Natural killer cell treated with Interleukin-12 subunit alpha and Interleukin-12 subunit beta and Interleukin-15 and Interleukin-18, amount 100 ng/mL, for 72 hours (primary cell): ENCODE measurements at regions not wholly inside any gene's neighbourhood (a gene's known extent, or its start where the extent isn't known, plus 50 kb on each side); places are given as distances from the start of the nearest gene placed in this dataset.
A peak's percentile ranks its signal among the peaks of the same experiment; 100 is the strongest.

Source experiments
- ATAC-seq, 2 donors: fragments of 150-1000 bp; cut with Tn5 transposase in 1 of 2; sonication (Bioruptor Pico), chemical (Tn5 transposase) in 1 of 2; 2 replicates each; pipeline ENCODE4 v1.10.0; 2021
- DNase-seq: peaks from one replicate; pipeline ENCODE4 v3.0.0; 2022; ENCODE audit warnings: low spot score
- H3K27ac Mint-ChIP-seq, 2 donors: 1 replicate in 1 of 2; 2 replicates in 1 of 2; pipeline ENCODE4 v1.8.0; 2022; ENCODE audit warnings: mixed read lengths in 2 of 2, mild to moderate bottlenecking in 1 of 2, moderate library complexity in 1 of 2
- H3K27me3 Mint-ChIP-seq, 2 donors: 1 replicate in 1 of 2; 2 replicates in 1 of 2; pipeline ENCODE4 v1.8.0; 2022; ENCODE audit warnings: mixed read lengths in 2 of 2
- H3K36me3 Mint-ChIP-seq: one replicate; pipeline ENCODE4 v1.8.0; 2022; ENCODE audit warnings: mixed read lengths
- H3K4me1 Mint-ChIP-seq, 2 donors: 1 replicate in 1 of 2; 2 replicates in 1 of 2; pipeline ENCODE4 v1.8.0; 2022; ENCODE audit warnings: low read depth in 2 of 2, mixed read lengths in 2 of 2, mild to moderate bottlenecking in 1 of 2
- H3K4me3 Mint-ChIP-seq: one replicate; pipeline ENCODE4 v1.8.0; 2022; ENCODE audit warnings: mixed read lengths
- H3K9me3 Mint-ChIP-seq: 2 replicates; pipeline ENCODE4 v1.8.0; 2022; ENCODE audit warnings: mixed read lengths

GRCh38 chr6:4464638-4465037, 311.6 kb upstream of the CDYL start:
- ATAC-seq, result no peak
- Mint-ChIP-seq H3K27me3 (peaks cover 5 to 24% of the 10 kb centered on the region in 2 donors), H3K36me3 (no peaks in the 10 kb centered on the region), H3K9me3 (no peaks in the 10 kb centered on the region), H3K4me1 (no peaks in the 10 kb centered on the region), H3K4me3 (no peak overlapping the region), H3K27ac (no peak overlapping the region)
- no peak for DNase-seq

DNA sequence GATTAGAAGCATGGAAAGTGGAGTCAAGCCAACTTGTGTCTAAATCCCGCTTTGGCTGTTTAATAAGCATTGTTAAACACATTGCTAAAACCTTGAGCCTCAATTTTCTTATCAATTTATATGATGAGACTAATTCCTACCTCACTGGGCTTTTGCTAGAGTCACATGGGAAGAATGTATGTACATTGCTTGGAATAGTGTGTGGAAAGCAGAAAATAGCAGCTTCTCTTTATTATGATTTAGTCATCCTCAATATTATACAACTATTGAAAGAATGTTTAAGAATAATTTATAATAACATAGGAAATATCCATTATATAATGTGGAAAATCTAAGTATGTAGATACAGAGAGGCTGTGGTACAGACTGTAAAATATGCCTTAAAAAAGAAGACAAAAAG, 313.0 kb upstream of the CDYL start:
- H3K9me3 Mint-ChIP-seq, result no peaks in the 10 kb centered on the region
- no peak overlapping the region for H3K4me3 Mint-ChIP-seq
- H3K27me3 Mint-ChIP-seq, result peaks cover 10 to 33% of the 10 kb centered on the region in 2 donors
- no peaks in the 10 kb centered on the region for H3K36me3 Mint-ChIP-seq
- ATAC-seq (no peak), DNase-seq (no peak)
- H3K27ac Mint-ChIP-seq, result no peak overlapping the region
- no peaks in the 10 kb centered on the region for H3K4me1 Mint-ChIP-seq

- ATAC-seq, result no peak
These were observed 315.4 kb upstream of the CDYL start for GRCh38 chr6:4460586-4461475.

DNA sequence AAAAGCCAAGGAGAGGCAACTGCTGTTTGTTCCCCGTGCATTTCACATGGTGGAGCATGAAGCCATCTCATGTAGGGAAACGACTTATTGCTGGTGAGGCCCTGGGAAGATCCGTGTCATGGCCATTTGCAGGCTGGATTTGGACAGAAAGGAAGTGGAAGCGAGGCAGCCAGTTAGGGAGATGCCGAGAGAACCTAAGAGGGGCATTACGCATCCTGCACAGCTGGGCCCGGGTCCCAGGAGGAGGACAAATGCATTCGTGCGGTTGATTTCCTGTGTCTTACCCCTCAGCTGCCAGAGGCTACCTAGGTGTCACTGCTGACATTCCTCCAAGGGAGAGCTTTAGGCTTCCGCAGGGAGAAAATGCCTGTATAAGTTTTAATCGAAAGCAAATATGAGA, 316.2 kb upstream of the CDYL start:
- Mint-ChIP-seq H3K4me1 (peaks cover 0 to under 1% of the 10 kb centered on the region in 2 donors), H3K27ac (no peak overlapping the region), H3K9me3 (no peaks in the 10 kb centered on the region), H3K36me3 (no peaks in the 10 kb centered on the region), H3K27me3 (peaks cover 10 to 22% of the 10 kb centered on the region in 2 donors), H3K4me3 (no peak overlapping the region)
- DNase-seq (no peak), ATAC-seq (no peak)

More at GRCh38 chr6:4460586-4461475, 315.4 kb upstream of the CDYL start:
- Mint-ChIP-seq H3K9me3 (no peaks in the 10 kb centered on the region), H3K4me1 (no peaks in the 10 kb centered on the region), H3K27me3 (peaks cover 10 to 22% of the 10 kb centered on the region in 2 donors), H3K4me3 (no peak overlapping the region), H3K36me3 (no peaks in the 10 kb centered on the region), H3K27ac (no peak overlapping the region)
- no peak for DNase-seq

DNA sequence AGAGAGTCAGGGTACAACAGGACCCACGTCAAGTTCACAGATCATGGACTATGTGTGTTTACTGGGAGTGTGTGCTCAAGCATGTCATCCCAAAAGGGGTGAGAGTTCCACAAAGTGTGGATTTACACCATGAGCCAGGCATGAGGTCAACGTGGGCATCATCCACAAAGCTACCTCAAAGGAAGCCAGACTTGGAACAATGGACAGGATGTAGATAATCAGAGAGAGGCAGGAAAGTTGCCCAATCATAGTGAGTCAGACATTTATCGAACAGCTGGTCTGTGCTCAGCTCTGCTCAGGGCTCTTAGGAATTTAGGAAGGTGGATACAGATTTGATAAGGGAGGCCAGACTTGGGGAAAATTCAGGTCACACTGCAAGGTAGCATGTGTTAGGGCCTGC, 317.2 kb upstream of the CDYL start:
- Mint-ChIP-seq H3K4me3 (no peak overlapping the region), H3K27me3 (peaks cover 12 to 26% of the 10 kb centered on the region in 2 donors), H3K36me3 (no peaks in the 10 kb centered on the region), H3K9me3 (no peaks in the 10 kb centered on the region), H3K27ac (peak overlapping the region in 1 of 2 donors; percentile 13), H3K4me1 (peaks cover 0 to 6% of the 10 kb centered on the region in 2 donors)
- DNase-seq (no peak), ATAC-seq (peak in 1 of 2 donors; percentile 9)

DNA sequence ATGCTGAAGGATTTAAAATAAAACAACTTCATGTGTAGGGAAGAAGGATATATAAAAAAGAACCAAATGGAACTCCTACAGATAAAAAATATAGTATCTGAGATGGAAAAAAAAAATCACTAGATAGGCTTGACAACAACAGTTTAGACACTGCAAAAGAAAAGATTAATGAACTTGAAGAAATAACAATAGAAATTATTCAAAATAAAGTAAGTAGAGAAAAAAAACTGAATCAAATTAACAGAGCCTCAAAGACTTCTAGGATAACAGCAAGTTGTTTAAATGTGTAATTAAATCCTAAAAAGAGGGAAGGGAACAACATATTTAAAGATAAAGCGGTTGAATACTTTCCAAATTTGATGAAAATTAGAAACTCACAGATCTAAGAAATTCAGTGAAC, 316.3 kb upstream of the ECI2 start:
- no peak overlapping the region for H3K27ac Mint-ChIP-seq
- peaks cover 10% of the 10 kb centered on the region for H3K36me3 Mint-ChIP-seq
- H3K27me3 Mint-ChIP-seq, result peaks cover 27 to 50% of the 10 kb centered on the region in 2 donors
- DNase-seq, result no peak
- no peaks in the 10 kb centered on the region for H3K9me3 Mint-ChIP-seq
- H3K4me1 Mint-ChIP-seq, result peaks cover 0 to 6% of the 10 kb centered on the region in 2 donors
- ATAC-seq, result no peak
- no peak overlapping the region for H3K4me3 Mint-ChIP-seq

- peaks cover 27 to 50% of the 10 kb centered on the region in 2 donors for H3K27me3 Mint-ChIP-seq
- no peaks in the 10 kb centered on the region for H3K9me3 Mint-ChIP-seq
- peaks cover 0 to 6% of the 10 kb centered on the region in 2 donors for H3K4me1 Mint-ChIP-seq
- no peak for DNase-seq
- peaks cover 10% of the 10 kb centered on the region for H3K36me3 Mint-ChIP-seq
- no peak overlapping the region for H3K27ac Mint-ChIP-seq
- no peak overlapping the region for H3K4me3 Mint-ChIP-seq
- no peak for ATAC-seq
These were observed 315.7 kb upstream of the ECI2 start for GRCh38 chr6:4451081-4451480.

DNA sequence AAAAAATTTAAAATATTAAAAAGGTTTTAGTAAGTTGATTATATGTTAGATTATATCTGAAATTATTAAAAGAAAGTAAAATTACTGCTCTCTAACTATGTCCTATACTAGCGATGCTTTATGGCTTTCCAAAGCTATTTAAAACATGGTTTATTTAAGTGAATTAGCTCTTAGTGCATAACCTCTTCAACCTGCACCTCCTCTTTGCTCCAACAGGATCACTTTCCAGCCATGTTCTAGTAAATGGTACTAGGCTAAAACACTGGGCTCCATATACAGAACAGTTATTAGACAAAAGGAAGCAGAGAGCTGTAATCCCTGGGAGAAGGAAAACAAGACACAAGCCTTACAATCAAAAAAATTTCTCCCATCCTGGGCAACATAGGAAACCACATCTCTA, 314.9 kb upstream of the ECI2 start:
- no peak overlapping the region for H3K4me3 Mint-ChIP-seq
- H3K9me3 Mint-ChIP-seq, result no peaks in the 10 kb centered on the region
- ATAC-seq (no peak), DNase-seq (no peak)
- H3K36me3 Mint-ChIP-seq, result peaks cover 10% of the 10 kb centered on the region
- no peak overlapping the region for H3K27ac Mint-ChIP-seq
- H3K4me1 Mint-ChIP-seq, result peaks cover 0 to 6% of the 10 kb centered on the region in 2 donors
- H3K27me3 Mint-ChIP-seq, result peaks cover 30 to 54% of the 10 kb centered on the region in 2 donors

DNA sequence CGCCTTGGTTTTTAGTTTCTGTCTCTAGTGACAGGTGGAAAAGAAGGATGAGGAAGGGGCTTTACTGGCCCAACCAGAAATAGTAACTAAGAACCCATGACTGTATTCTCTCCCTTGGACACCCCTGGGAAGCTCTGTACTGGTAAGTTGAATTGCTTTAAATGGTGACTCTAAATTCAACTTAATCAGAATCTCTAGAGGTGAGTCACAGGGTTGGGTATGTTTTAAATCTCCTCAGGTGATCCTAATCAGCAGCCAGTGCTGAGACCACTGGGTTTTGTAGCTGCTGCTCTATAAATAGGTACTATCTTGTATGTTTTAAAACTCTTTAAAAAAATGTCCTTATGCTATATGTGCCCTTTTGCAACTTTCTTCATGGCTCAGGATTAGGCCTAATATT, 314.0 kb upstream of the ECI2 start:
- Mint-ChIP-seq H3K27ac (no peak overlapping the region), H3K9me3 (no peaks in the 10 kb centered on the region), H3K4me3 (no peak overlapping the region), H3K4me1 (peaks cover 0 to 2% of the 10 kb centered on the region in 2 donors), H3K36me3 (peaks cover 10% of the 10 kb centered on the region), H3K27me3 (peaks cover 31 to 56% of the 10 kb centered on the region in 2 donors)
- ATAC-seq (no peak), DNase-seq (no peak)

GRCh38 chr6:4448841-4449240, 313.5 kb upstream of the ECI2 start:
- peaks cover 31 to 51% of the 10 kb centered on the region in 2 donors for H3K27me3 Mint-ChIP-seq
- H3K4me1 Mint-ChIP-seq, result no peaks in the 10 kb centered on the region
- peaks cover 10% of the 10 kb centered on the region for H3K36me3 Mint-ChIP-seq
- H3K9me3 Mint-ChIP-seq, result no peaks in the 10 kb centered on the region
- no peak overlapping the region for H3K4me3 Mint-ChIP-seq
- ATAC-seq, result no peak
- DNase-seq, result no peak
- no peak overlapping the region for H3K27ac Mint-ChIP-seq

- peaks cover 10% of the 10 kb centered on the region for H3K36me3 Mint-ChIP-seq
- no peak overlapping the region for H3K27ac Mint-ChIP-seq
- no peak for ATAC-seq
These were observed 312.4 kb upstream of the ECI2 start for GRCh38 chr6:4447639-4448330.

GRCh38 chr6:4446982-4447381, 311.6 kb upstream of the ECI2 start:
- Mint-ChIP-seq H3K27ac (no peak overlapping the region), H3K27me3 (peaks cover 26 to 39% of the 10 kb centered on the region in 2 donors), H3K4me1 (no peaks in the 10 kb centered on the region), H3K36me3 (peaks cover 10% of the 10 kb centered on the region), H3K9me3 (no peaks in the 10 kb centered on the region), H3K4me3 (no peak overlapping the region)
- DNase-seq (no peak), ATAC-seq (no peak)

More at GRCh38 chr6:4447639-4448330, 312.4 kb upstream of the ECI2 start:
- Mint-ChIP-seq H3K27me3 (peaks cover 28 to 45% of the 10 kb centered on the region in 2 donors), H3K4me1 (no peaks in the 10 kb centered on the region), H3K4me3 (no peak overlapping the region), H3K9me3 (no peaks in the 10 kb centered on the region)
- no peak for DNase-seq

DNA sequence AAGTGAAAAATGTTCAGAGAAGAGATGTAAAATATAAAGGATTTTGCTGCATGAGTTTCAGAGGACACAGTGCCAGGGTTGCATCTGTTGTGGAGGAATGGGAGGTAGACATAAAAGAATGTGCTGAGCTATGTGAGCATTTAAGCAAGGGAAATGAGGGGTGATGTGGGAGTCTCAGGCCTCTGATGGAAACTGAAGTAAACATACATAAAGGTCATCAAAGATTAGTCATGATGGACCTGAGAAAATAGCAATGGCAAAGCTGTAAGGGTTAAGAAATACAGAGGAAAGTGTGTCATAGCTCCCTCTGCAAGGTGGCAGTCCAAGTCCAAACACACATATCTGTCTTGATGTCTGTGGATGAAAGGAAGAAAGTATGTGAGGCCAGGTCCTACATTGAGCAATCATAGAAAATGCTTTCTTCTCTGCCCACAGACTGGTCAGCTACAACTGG, 306.6 kb upstream of the ECI2 start:
- H3K27me3 Mint-ChIP-seq, result peaks cover 14 to 19% of the 10 kb centered on the region in 2 donors
- no peaks in the 10 kb centered on the region for H3K4me1 Mint-ChIP-seq
- ATAC-seq, result no peak
- H3K36me3 Mint-ChIP-seq, result peaks cover 4% of the 10 kb centered on the region
- no peak overlapping the region for H3K27ac Mint-ChIP-seq
- DNase-seq, result no peak
- no peak overlapping the region for H3K4me3 Mint-ChIP-seq
- no peaks in the 10 kb centered on the region for H3K9me3 Mint-ChIP-seq

GRCh38 chr6:4439159-4439558, 303.8 kb upstream of the ECI2 start:
- no peak for ATAC-seq

More at GRCh38 chr6:4439159-4439558, 303.8 kb upstream of the ECI2 start:
- no peaks in the 10 kb centered on the region for H3K4me1 Mint-ChIP-seq
- no peak overlapping the region for H3K4me3 Mint-ChIP-seq
- no peaks in the 10 kb centered on the region for H3K9me3 Mint-ChIP-seq
- peaks cover 7 to 15% of the 10 kb centered on the region in 2 donors for H3K27me3 Mint-ChIP-seq
- peaks cover 4% of the 10 kb centered on the region for H3K36me3 Mint-ChIP-seq
- no peak for DNase-seq
- no peak overlapping the region for H3K27ac Mint-ChIP-seq
